K562 (cell line): ENCODE measurements at regions not wholly inside any gene's neighbourhood (a gene's known extent, or its start where the extent isn't known, plus 50 kb on each side); places are given as distances from the start of the nearest gene placed in this dataset.

Source experiments
- ATAC-seq: fragments of 200-7000 bp; cut with Tn5 transposase; 3 replicates; pipeline ENCODE4 v1.9.1; 2020; ENCODE audit warnings: moderate library complexity
- BruUV-seq: library from RNA; stranded (reverse); fragments of 400-500 nt; replicated peaks from 2 replicates; lab custom pipeline; 2021; lab: Mats Ljungman, UMichigan
- CTCF ChIA-PET: fragments of 300-600 bp; formaldehyde crosslinking; extraction: SDS; loops from one replicate; lab custom pipeline; 2021; ENCODE audit warnings: low intra/inter-chr PET ratio; lab: Yijun Ruan, JAX
- POLR2A ChIA-PET: fragments of 300-600, 350-650 bp; sonication (Branson Sonifier 250); formaldehyde crosslinking; extraction: SDS; loops from one replicate; lab custom pipeline; 2021; ENCODE audit warnings: antibody characterized with exemption, inconsistent platforms; lab: Yijun Ruan, JAX
- DNase-seq, 4 experiments: peaks; one replicate each; pipeline versions ENCODE4 v3.0.0 to v3.0.0-alpha.2; 2011 to 2018; ENCODE audit warnings: low spot score in 3 of 4, mixed read lengths in 3 of 4; ENCODE audit errors: extremely low read depth in 1 of 4
- FAIRE-seq: peaks from 2 replicates; lab custom pipeline; 2011; peaks lifted over from hg19 to GRCh38; lab: Jason Lieb, UNC
- H2AFZ ChIP-seq: 2 replicates; pipeline ENCODE4 v1.6.0; 2011; ENCODE audit warnings: low read depth, low read length, control low read depth, inconsistent platforms
- H3K27ac ChIP-seq: fragments of 200-600 bp; 3 replicates; pipeline ENCODE4 v1.8.0; 2011; ENCODE audit warnings: low read depth, mild to moderate bottlenecking, control low read depth, inconsistent platforms, low read length, moderate library complexity, mixed read lengths; ENCODE audit errors: extremely low read depth
- H3K27me3 ChIP-seq, 2 experiments: fragments of 300-600 bp in 1 of 2; 2 replicates in 1 of 2; 3 replicates in 1 of 2; pipeline versions ENCODE4 v1.6.0 to v1.8.0; 2011; ENCODE audit warnings: inconsistent platforms in 2 of 2, low read length in 2 of 2, mild to moderate bottlenecking in 1 of 2, mixed read lengths in 1 of 2, moderate library complexity in 1 of 2; ENCODE audit not compliant: control insufficient read depth in 2 of 2, insufficient read depth in 2 of 2
- H3K36me3 ChIP-seq: fragments of 300-600 bp; 3 replicates; pipeline ENCODE4 v1.8.0; 2011; ENCODE audit warnings: mild to moderate bottlenecking, low read length, inconsistent platforms; ENCODE audit not compliant: control insufficient read depth, insufficient read depth
- H3K4me1 ChIP-seq, 2 experiments: fragments of 200-600 bp in 1 of 2; replicated peaks in 1 of 2; 2 replicates in 1 of 2; 3 replicates in 1 of 2; pipeline versions ENCODE4 v1.5.1 to v1.8.0; 2011; ENCODE audit warnings: inconsistent platforms in 2 of 2, low read length in 2 of 2, mild to moderate bottlenecking in 1 of 2, mixed read lengths in 1 of 2, moderate library complexity in 1 of 2; ENCODE audit not compliant: control insufficient read depth in 2 of 2, insufficient read depth in 2 of 2
- H3K4me2 ChIP-seq: 2 replicates; pipeline ENCODE4 v1.6.1; 2011; ENCODE audit warnings: low read length, control low read depth, inconsistent platforms, mixed read lengths; ENCODE audit not compliant: insufficient read depth
- H3K4me3 ChIP-seq: fragments of 200-600 bp; sonication (generic), shearing (Covaris generic); 2 replicates; pipeline ENCODE4 v1.5.1; 2016; ENCODE audit warnings: control low read depth, inconsistent platforms
- H3K79me2 ChIP-seq: fragments of 200-600 bp; 3 replicates; pipeline ENCODE4 v1.8.0; 2011; ENCODE audit warnings: low read length, inconsistent platforms; ENCODE audit not compliant: control insufficient read depth, insufficient read depth
- H3K9ac ChIP-seq, 2 experiments: 2 replicates each; pipeline versions ENCODE4 v1.6.0 to v1.6.1; 2011; ENCODE audit warnings: low read depth in 2 of 2, low read length in 2 of 2, control low read depth in 1 of 2, inconsistent platforms in 1 of 2, mild to moderate bottlenecking in 1 of 2, mixed read lengths in 1 of 2; ENCODE audit not compliant: insufficient read depth in 1 of 2
- H3K9me1 ChIP-seq: one replicate; pipeline ENCODE4 v1.6.0; 2011; ENCODE audit warnings: inconsistent platforms, mild to moderate bottlenecking, low read length, moderate library complexity; ENCODE audit not compliant: control insufficient read depth, insufficient read depth
- H3K9me3 ChIP-seq: replicated peaks from 2 replicates; pipeline ENCODE4 v1.5.1; 2011; ENCODE audit warnings: low read depth, low read length, inconsistent platforms; ENCODE audit not compliant: control insufficient read depth, insufficient read depth
- H4K20me1 ChIP-seq: replicated peaks from 2 replicates; pipeline ENCODE4 v1.6.1; 2011; ENCODE audit warnings: low read length, inconsistent platforms, mixed read lengths; ENCODE audit not compliant: control insufficient read depth, insufficient read depth
- CBFB ChIP-seq: sonication (generic); formaldehyde crosslinking; IDR thresholded peaks from 2 replicates; pipeline ENCODE4 v1.4.0; 2020; ENCODE audit warnings: mild to moderate bottlenecking, missing genetic modification reagents
- CEBPB ChIP-seq: fragments of 450-650 bp; IDR thresholded peaks from 2 replicates; pipeline ENCODE4 v1.6.1; 2016; ENCODE audit warnings: missing genetic modification characterization, missing compliant biosample characterization
- CGGBP1 ChIP-seq: fragments of 250-450 bp; sonication (Bioruptor Pico); IDR thresholded peaks from 2 replicates; pipeline ENCODE4 v1.9.0; 2021; ENCODE audit warnings: mild to moderate bottlenecking
- DMBX1 ChIP-seq: fragments of 250-450 bp; sonication (Bioruptor Pico); IDR thresholded peaks from 2 replicates; pipeline ENCODE4 v1.8.0; 2022; ENCODE audit warnings: inconsistent platforms, mild to moderate bottlenecking, moderate library complexity, borderline replicate concordance
- ELF4 ChIP-seq: fragments of 450-650 bp; formaldehyde crosslinking; IDR thresholded peaks from 2 replicates; pipeline ENCODE4 v1.4.0; 2022; ENCODE audit warnings: missing genetic modification characterization
- FOXA3 ChIP-seq, 2 experiments: fragments of 450-650 bp in 1 of 2; sonication (generic) in 1 of 2; formaldehyde crosslinking; IDR thresholded peaks in 1 of 2; conservative IDR thresholded peaks in 1 of 2; 2 replicates each; pipeline versions ENCODE4 v1.4.0 to v1.8.0; 2020 to 2022; ENCODE audit warnings: mild to moderate bottlenecking in 2 of 2, missing genetic modification reagents in 1 of 2
- HBP1 ChIP-seq: fragments of 450-650 bp; formaldehyde crosslinking; IDR thresholded peaks from 2 replicates; pipeline ENCODE4 v1.4.0; 2022; ENCODE audit warnings: missing genetic modification characterization
- HMG20B ChIP-seq: fragments of 250-450 bp; sonication (Bioruptor Pico); IDR thresholded peaks from 2 replicates; pipeline ENCODE4 v1.5.0; 2021; ENCODE audit warnings: mild to moderate bottlenecking
- LCOR ChIP-seq: sonication (generic); formaldehyde crosslinking; IDR thresholded peaks from 2 replicates; pipeline ENCODE4 v1.8.0; 2022; ENCODE audit warnings: mild to moderate bottlenecking, missing genetic modification reagents
- NR4A1 ChIP-seq, 2 experiments: fragments of 250-450 bp in 1 of 2; fragments of 450-650 bp in 1 of 2; sonication (Bioruptor Pico) in 1 of 2; IDR thresholded peaks; 2 replicates each; pipeline versions ENCODE4 v1.4.0 to v1.6.1; 2016 to 2020; ENCODE audit warnings: mild to moderate bottlenecking in 2 of 2, missing compliant biosample characterization in 1 of 2, missing genetic modification characterization in 1 of 2, moderate library complexity in 1 of 2
- POLR2A ChIP-seq: fragments of 450-650 bp; conservative IDR thresholded peaks from 2 replicates; pipeline ENCODE4 v1.6.1; 2016
- SP1 ChIP-seq: sonication (generic); formaldehyde crosslinking; IDR thresholded peaks from 2 replicates; pipeline ENCODE4 v1.8.1; 2022; ENCODE audit warnings: mild to moderate bottlenecking, missing genetic modification reagents
- SP2 ChIP-seq: IDR thresholded peaks from 2 replicates; pipeline ENCODE4 v1.6.1; 2011; ENCODE audit warnings: mild to moderate bottlenecking, low read depth, low read length, moderate library complexity; ENCODE audit not compliant: poor library complexity, severe bottlenecking; ENCODE audit errors: extremely low read depth
- STAT5B ChIP-seq: fragments of 250-450 bp; sonication (Bioruptor Pico); IDR thresholded peaks from 2 replicates; pipeline ENCODE4 v1.8.0; 2021; ENCODE audit warnings: mild to moderate bottlenecking, inconsistent platforms
- ZKSCAN8 ChIP-seq: fragments of 200-800 bp; sonication (Bioruptor generic); IDR thresholded peaks from 2 replicates; pipeline ENCODE4 v1.6.1; 2016; ENCODE audit warnings: missing genetic modification characterization, missing compliant biosample characterization
- WGBS: fragments of 100-300 bp; shearing (Covaris generic); methylation state at CpG from one replicate; pipeline ENCODE4 v1.1.6; 2016; ENCODE audit warnings: low coverage, mixed read lengths; ENCODE audit not compliant: insufficient coverage; ENCODE audit errors: missing lambda C conversion rate; 5-methylcytosine and 5-hydroxymethylcytosine counted together
- in situ Hi-C: fragments of 300-500 bp; cut with MboI; formaldehyde crosslinking; loops from 4 replicates; pipeline ENCODE4 v1.15.0; 2018; ENCODE audit warnings: inconsistent platforms, mixed read lengths
- intact Hi-C: fragments of 100-400 bp; cut with micrococcal nuclease; formaldehyde crosslinking; loops from 2 replicates; pipeline ENCODE4 v1.14.2; 2022
- TF ChIP-seq, protein P1 (sequence below): sonication (generic); formaldehyde crosslinking; IDR thresholded peaks from 2 replicates; pipeline ENCODE4 v1.5.0; 2020; ENCODE audit warnings: missing genetic modification reagents
- TF ChIP-seq, protein P2 (sequence below): fragments of 250-450 bp; sonication (Bioruptor Pico); IDR thresholded peaks from 2 replicates; pipeline ENCODE4 v1.5.0; 2020; ENCODE audit warnings: mild to moderate bottlenecking

GRCh38 chr5:115360046-115360685 is 63.7 kb upstream of the CCDC112 start (continued):
- TF ChIP-seq POLR2A, result no peak
- TF ChIP-seq LCOR, result no peak
- no peak for TF ChIP-seq HBP1

GRCh38 chr5:115355767-115356381 is 59.4 kb upstream of the CCDC112 start:
- FAIRE-seq (no peak), DNase-seq (no peak), ATAC-seq (peak; percentile 33; the same call in 1 of the 3 replicates)
- intact Hi-C loops, result no loop called here
- 13% methylated on average over 4 of the region's 4 CpGs for WGBS
- Histone ChIP-seq H3K9me3 (no peaks in the 10 kb centered on the region), H2AFZ (peak overlapping the region; percentile 70; the same call in 1 of the 2 replicates), H3K4me2 (no peak overlapping the region), H3K4me1 (peaks cover 0 to 5% of the 10 kb centered on the region in 2 experiments; a peak in 2 of 5 replicates), H3K36me3 (no peaks in the 10 kb centered on the region), H4K20me1 (no peaks in the 10 kb centered on the region), H3K4me3 (no peak overlapping the region), H3K9me1 (no peaks in the 10 kb centered on the region), H3K79me2 (no peaks in the 10 kb centered on the region), H3K9ac (no peak overlapping the region), H3K27me3 (no peaks in the 10 kb centered on the region), H3K27ac (no peak overlapping the region)
- ChIA-PET POLR2A (interaction anchor here (0.8 kb wide), 1 partner anchor 13 kb away, joined by 5 read pairs; no protein-coding TSS in a partner anchor), CTCF (no interaction called here)
- BruUV-seq, result no TSS peak
- in situ Hi-C loops, result no loop called here
- TF ChIP-seq NR4A1 (CRISPR knock-in tag; IDR thresholded peaks at IDR 0.05), result no peak
- TF ChIP-seq NR4A1 (tag; IDR thresholded peaks at IDR 0.05), result peak; percentile 62; the same call in 1 of the 2 replicates
- TF ChIP-seq DMBX1 (CRISPR knock-in tag), result no peak
- no peak for TF ChIP-seq HMG20B (CRISPR knock-in tag)
- TF ChIP-seq SP2, result no peak
- TF ChIP-seq, protein P1, sequence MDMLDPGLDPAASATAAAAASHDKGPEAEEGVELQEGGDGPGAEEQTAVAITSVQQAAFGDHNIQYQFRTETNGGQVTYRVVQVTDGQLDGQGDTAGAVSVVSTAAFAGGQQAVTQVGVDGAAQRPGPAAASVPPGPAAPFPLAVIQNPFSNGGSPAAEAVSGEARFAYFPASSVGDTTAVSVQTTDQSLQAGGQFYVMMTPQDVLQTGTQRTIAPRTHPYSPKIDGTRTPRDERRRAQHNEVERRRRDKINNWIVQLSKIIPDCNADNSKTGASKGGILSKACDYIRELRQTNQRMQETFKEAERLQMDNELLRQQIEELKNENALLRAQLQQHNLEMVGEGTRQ (CRISPR knock-in tag), result peak; percentile 23; the same call in 1 of the 2 replicates
- TF ChIP-seq STAT5B (CRISPR knock-in tag), result no peak
- no peak for TF ChIP-seq SP1 (CRISPR knock-in tag)
- TF ChIP-seq FOXA3 (CRISPR knock-in tag; conservative IDR thresholded peaks at IDR 0.05 in 1 of 2, IDR thresholded peaks at IDR 0.05 in 1 of 2), result peak in 1 of 2 experiments; percentile 26; a peak in 1 of 4 replicates
- no peak for TF ChIP-seq ELF4 (CRISPR knock-in tag)
- TF ChIP-seq, protein P2, sequence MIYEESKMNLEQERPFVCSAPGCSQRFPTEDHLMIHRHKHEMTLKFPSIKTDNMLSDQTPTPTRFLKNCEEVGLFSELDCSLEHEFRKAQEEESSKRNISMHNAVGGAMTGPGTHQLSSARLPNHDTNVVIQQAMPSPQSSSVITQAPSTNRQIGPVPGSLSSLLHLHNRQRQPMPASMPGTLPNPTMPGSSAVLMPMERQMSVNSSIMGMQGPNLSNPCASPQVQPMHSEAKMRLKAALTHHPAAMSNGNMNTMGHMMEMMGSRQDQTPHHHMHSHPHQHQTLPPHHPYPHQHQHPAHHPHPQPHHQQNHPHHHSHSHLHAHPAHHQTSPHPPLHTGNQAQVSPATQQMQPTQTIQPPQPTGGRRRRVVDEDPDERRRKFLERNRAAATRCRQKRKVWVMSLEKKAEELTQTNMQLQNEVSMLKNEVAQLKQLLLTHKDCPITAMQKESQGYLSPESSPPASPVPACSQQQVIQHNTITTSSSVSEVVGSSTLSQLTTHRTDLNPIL (CRISPR knock-in tag), result no peak
- no peak for TF ChIP-seq CEBPB (tag)
- no peak for TF ChIP-seq CBFB
- no peak for TF ChIP-seq ZKSCAN8 (CRISPR knock-in tag)
- no peak for TF ChIP-seq CGGBP1 (CRISPR knock-in tag)
